Tibial artery (tissue), 4 donors: ENCODE measurements at regions not wholly inside any gene's neighbourhood (a gene's known extent, or its start where the extent isn't known, plus 50 kb on each side); places are given as distances from the start of the nearest gene placed in this dataset.

Experiments
- DNase-seq, 2 donors: peaks; one replicate each; pipeline ENCODE4 v3.0.0-alpha.2; 2019
- H3K27ac ChIP-seq, 2 donors: fragments of 200-600 bp; sonication (generic) in 1 of 2; 1 replicate in 1 of 2; 2 replicates in 1 of 2; pipeline ENCODE4 v1.5.1; 2018 to 2019; ENCODE audit warnings: mild to moderate bottlenecking in 1 of 2
- H3K27me3 ChIP-seq, 2 donors: fragments of 200-600 bp; sonication (generic) in 1 of 2; one replicate each; pipeline versions ENCODE4 v1.5.1 to v1.6.0; 2016 to 2019
- H3K36me3 ChIP-seq, 3 donors: fragments of 200-600 bp; sonication (generic) in 2 of 3; one replicate each; pipeline ENCODE4 v1.5.1; 2016 to 2019; ENCODE audit warnings: mild to moderate bottlenecking in 2 of 3
- H3K4me1 ChIP-seq, 4 donors: fragments of 200-600 bp; sonication (generic) in 2 of 4; 1 replicate in 3 of 4; 2 replicates in 1 of 4; pipeline ENCODE4 v1.5.1; 2016 to 2019
- H3K4me3 ChIP-seq, 2 donors: fragments of 200-600 bp; sonication (generic) in 1 of 2; 1 replicate in 1 of 2; 2 replicates in 1 of 2; pipeline ENCODE4 v1.5.1; 2018 to 2019; ENCODE audit warnings: mild to moderate bottlenecking in 2 of 2
- H3K9me3 ChIP-seq, 3 donors: fragments of 200-600 bp; sonication (generic) in 1 of 3; one replicate each; pipeline ENCODE4 v1.5.1; 2016 to 2019
- intact Hi-C: fragments of 100-400 bp; cut with DNase I; formaldehyde crosslinking; loops from one replicate; pipeline ENCODE4 v1.15.0; 2023; ENCODE audit warnings: low total_unique reads
- TF ChIP-seq, protein P1 (sequence below), 2 experiments: fragments of 200-600 bp in 1 of 2; fragments of 450-650 bp in 1 of 2; IDR thresholded peaks; one replicate each; pipeline ENCODE4 v1.5.1; 2017 to 2019; ENCODE audit warnings: antibody characterized with exemption in 2 of 2, mild to moderate bottlenecking in 1 of 2, moderate library complexity in 1 of 2

DNA sequence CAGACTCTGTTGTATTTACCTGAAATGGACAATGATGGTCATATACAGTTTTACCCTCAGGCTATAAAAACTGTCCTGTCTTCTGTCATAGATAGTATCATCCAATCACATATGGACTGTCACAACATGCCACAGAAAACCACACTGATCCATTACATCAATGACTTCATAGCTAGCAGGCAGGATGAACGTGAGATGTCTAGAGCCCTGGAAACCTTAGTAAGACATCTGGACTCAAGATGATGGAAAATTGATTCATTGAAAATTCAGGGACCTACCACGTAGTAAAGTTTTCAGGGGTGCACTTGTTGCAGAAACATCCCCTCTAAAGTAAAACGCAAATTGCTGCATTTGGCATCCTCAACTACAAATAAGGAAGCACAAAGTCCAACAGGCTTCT lies 284.4 kb upstream of the RGMB start:
- Histone ChIP-seq H3K27me3 (no peaks in the 10 kb centered on the region), H3K4me1 (no peaks in the 10 kb centered on the region), H3K27ac (no peak overlapping the region), H3K9me3 (peaks cover 0 to 4% (median 0%) of the 10 kb centered on the region in 3 donors), H3K36me3 (no peaks in the 10 kb centered on the region), H3K4me3 (no peak overlapping the region)
- intact Hi-C loops, result no loop called here
- no peak for DNase-seq
- TF ChIP-seq, protein P1, sequence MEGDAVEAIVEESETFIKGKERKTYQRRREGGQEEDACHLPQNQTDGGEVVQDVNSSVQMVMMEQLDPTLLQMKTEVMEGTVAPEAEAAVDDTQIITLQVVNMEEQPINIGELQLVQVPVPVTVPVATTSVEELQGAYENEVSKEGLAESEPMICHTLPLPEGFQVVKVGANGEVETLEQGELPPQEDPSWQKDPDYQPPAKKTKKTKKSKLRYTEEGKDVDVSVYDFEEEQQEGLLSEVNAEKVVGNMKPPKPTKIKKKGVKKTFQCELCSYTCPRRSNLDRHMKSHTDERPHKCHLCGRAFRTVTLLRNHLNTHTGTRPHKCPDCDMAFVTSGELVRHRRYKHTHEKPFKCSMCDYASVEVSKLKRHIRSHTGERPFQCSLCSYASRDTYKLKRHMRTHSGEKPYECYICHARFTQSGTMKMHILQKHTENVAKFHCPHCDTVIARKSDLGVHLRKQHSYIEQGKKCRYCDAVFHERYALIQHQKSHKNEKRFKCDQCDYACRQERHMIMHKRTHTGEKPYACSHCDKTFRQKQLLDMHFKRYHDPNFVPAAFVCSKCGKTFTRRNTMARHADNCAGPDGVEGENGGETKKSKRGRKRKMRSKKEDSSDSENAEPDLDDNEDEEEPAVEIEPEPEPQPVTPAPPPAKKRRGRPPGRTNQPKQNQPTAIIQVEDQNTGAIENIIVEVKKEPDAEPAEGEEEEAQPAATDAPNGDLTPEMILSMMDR (IDR thresholded peaks at IDR 0.05), result no peak

DNA sequence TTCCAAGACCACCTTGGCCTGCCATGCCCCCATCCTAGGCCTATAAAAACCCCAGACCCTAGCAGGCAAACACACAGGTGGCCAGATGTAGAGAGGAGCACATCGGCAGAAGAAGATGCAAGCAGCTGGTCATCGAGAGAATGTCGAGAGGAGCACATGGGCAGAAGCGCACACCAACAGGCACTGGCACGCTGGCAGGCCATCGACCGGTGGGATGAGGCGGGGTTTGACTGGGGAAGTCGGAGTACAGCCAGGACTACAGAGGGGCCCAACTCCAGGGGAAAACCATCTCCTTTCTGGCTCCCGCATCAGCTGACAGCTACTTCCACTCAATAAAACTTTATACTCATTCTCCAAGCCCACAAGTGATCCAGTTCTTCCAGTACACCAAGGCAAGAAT lies 283.1 kb upstream of the RGMB start:
- H3K4me1 ChIP-seq, result no peaks in the 10 kb centered on the region
- DNase-seq, result no peak
- H3K27ac ChIP-seq, result no peak overlapping the region
- no peaks in the 10 kb centered on the region for H3K27me3 ChIP-seq
- H3K36me3 ChIP-seq, result no peaks in the 10 kb centered on the region
- H3K9me3 ChIP-seq, result peaks cover 0 to 4% (median 0%) of the 10 kb centered on the region in 3 donors
- no peak overlapping the region for H3K4me3 ChIP-seq
- TF ChIP-seq, protein P1 (IDR thresholded peaks at IDR 0.05), result no peak
- intact Hi-C loops, result no loop called here

DNA sequence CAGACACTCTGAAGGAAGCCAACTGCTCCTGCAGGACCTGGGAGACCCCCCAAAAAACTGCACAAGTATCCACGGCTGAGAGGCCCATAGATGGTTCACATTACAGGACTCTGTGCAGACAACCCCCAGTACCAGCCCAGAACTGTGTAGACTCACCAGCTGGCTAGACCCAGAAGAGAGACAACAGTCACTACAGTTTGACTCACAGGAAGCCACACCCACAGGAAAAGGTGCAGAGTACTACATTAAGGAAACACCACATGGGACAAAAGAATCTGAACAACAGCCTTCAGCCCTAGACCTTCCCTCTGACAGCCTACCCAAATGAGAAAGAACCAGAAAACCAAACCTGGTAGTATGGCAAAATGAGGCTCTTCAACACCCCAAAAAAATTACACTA lies 281.2 kb upstream of the RGMB start:
- Histone ChIP-seq H3K4me3 (no peak overlapping the region), H3K4me1 (no peaks in the 10 kb centered on the region), H3K9me3 (peaks cover 0 to 4% (median 0%) of the 10 kb centered on the region in 3 donors), H3K36me3 (no peaks in the 10 kb centered on the region), H3K27me3 (no peaks in the 10 kb centered on the region), H3K27ac (no peak overlapping the region)
- DNase-seq, result no peak
- intact Hi-C loops, result no loop called here
- TF ChIP-seq, protein P1 (IDR thresholded peaks at IDR 0.05), result no peak

DNA sequence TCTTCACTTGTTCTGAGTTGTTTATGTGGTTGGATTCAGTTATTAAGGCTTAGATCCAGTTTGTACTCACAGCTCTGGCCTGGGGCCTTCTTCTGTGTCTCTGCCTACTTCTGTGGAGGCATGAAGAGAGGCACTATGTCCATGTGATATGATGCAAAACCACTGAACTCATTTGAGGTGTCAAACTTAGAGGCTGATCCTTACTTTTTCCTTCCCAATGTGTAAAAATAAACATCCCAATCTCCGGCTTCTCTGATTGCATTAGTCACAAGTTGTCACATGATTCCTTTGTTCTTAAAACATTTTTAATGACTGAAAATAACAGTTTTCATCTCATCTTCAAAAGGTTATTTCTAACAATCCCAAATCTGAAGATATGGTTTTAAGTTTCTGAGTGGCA lies 276.0 kb upstream of the RGMB start:
- no peak for DNase-seq
- Histone ChIP-seq H3K36me3 (no peaks in the 10 kb centered on the region), H3K4me3 (no peak overlapping the region), H3K4me1 (no peaks in the 10 kb centered on the region), H3K27me3 (no peaks in the 10 kb centered on the region), H3K9me3 (peaks cover 0 to 4% (median 0%) of the 10 kb centered on the region in 3 donors), H3K27ac (no peak overlapping the region)
- TF ChIP-seq, protein P1 (IDR thresholded peaks at IDR 0.05), result no peak
- intact Hi-C loops, result no loop called here

DNA sequence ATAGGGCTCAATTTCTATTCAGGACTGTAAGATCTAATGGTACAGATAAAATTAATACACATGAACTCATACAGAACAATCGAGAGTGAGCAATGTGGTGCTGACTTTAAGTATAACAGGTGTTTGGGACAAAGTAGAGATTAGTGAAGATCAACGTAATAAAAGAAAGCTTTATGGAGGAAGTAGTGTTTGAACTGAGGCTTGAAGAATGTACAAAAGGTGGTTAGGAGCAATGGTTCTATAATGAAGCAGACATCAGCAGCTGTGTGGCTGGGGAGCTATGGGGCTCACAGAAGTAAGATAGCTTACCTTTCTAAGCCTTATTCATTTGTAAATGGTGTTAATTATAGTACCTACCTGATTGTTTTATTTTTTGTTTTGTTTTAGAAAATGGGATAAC lies 275.4 kb upstream of the RGMB start:
- Histone ChIP-seq H3K9me3 (peaks cover 0 to 4% (median 0%) of the 10 kb centered on the region in 3 donors), H3K27ac (no peak overlapping the region), H3K27me3 (no peaks in the 10 kb centered on the region), H3K36me3 (no peaks in the 10 kb centered on the region), H3K4me1 (no peaks in the 10 kb centered on the region), H3K4me3 (no peak overlapping the region)
- intact Hi-C loops, result no loop called here
- no peak for DNase-seq
- TF ChIP-seq, protein P1 (IDR thresholded peaks at IDR 0.05), result no peak

DNA sequence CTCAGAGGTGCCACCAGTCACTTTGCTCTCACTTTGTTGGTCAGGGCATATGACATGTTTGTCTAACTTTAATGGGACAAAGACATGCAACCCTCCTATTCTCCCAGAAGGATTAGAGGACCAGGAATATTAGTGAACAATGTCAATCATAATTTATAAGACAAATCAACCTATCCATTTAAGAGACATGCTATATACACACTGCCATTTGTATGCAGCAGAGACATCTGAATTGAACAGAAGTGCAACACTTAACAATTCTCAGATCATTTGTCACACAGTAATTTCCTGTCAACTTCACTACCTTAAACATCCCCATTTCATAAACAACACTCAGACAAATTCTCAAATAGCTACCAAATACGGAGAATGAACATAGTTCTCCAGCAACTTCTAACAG lies 273.6 kb upstream of the RGMB start:
- DNase-seq, result no peak
- intact Hi-C loops, result no loop called here
- Histone ChIP-seq H3K9me3 (no peaks in the 10 kb centered on the region), H3K36me3 (no peaks in the 10 kb centered on the region), H3K27me3 (no peaks in the 10 kb centered on the region), H3K4me1 (no peaks in the 10 kb centered on the region), H3K4me3 (no peak overlapping the region), H3K27ac (no peak overlapping the region)
- TF ChIP-seq, protein P1 (IDR thresholded peaks at IDR 0.05), result no peak
